Left ventricle myocardium superior (tissue), 1 donor: ENCODE measurements at regions not wholly inside any gene's neighbourhood (a gene's known extent, or its start where the extent isn't known, plus 50 kb on each side); places are given as distances from the start of the nearest gene placed in this dataset.

ENCODE experiments used
- ATAC-seq: fragments of 200-7000 bp; cut with Tn5 transposase; one replicate; pipeline ENCODE4 v1.9.1; 2020; ENCODE audit warnings: mild to moderate bottlenecking, moderate library complexity
- DNase-seq: peaks from one replicate; pipeline ENCODE4 v3.0.0-alpha.2; 2020
- intact Hi-C: fragments of 100-400 bp; cut with micrococcal nuclease; formaldehyde crosslinking; loops from one replicate; pipeline ENCODE4 v1.11.0; 2022
- donor health status: DM: no; HTN: yes; CAD: no; lungs with severe emphysema.

GRCh38 chrX:149282909-149283308 lies 222.2 kb downstream of the IDS start:
- intact Hi-C loops: no loop called here
- ATAC-seq (no peak), DNase-seq (no peak)

- intact Hi-C loops: no loop called here
- ATAC-seq: no peak
- DNase-seq: no peak
Observed at GRCh38 chrX:149280011-149280410, 225.1 kb downstream of the IDS start.

- DNase-seq: no peak
- intact Hi-C loops: no loop called here
- ATAC-seq: no peak
Observed at GRCh38 chrX:149275836-149276235, 229.3 kb downstream of the IDS start.

GRCh38 chrX:149274516-149275105 lies 230.5 kb downstream of the IDS start:
- intact Hi-C loops: no loop called here
- ATAC-seq (no peak), DNase-seq (no peak)

GRCh38 chrX:149272690-149273463 lies 232.2 kb downstream of the IDS start:
- ATAC-seq: no peak
- intact Hi-C loops: no loop called here
- no peak for DNase-seq

GRCh38 chrX:149267878-149268813 lies 237.0 kb downstream of the IDS start:
- DNase-seq: no peak
- no peak for ATAC-seq
- intact Hi-C loops: no loop called here

GRCh38 chrX:149262086-149262485 lies 243.0 kb downstream of the IDS start:
- DNase-seq (no peak), ATAC-seq (no peak)
- intact Hi-C loops: no loop called here

- ATAC-seq (no peak), DNase-seq (no peak)
- intact Hi-C loops: no loop called here
Observed at GRCh38 chrX:149259241-149259640, 245.9 kb downstream of the IDS start.

- DNase-seq (no peak), ATAC-seq (no peak)
- intact Hi-C loops: no loop called here
Observed at GRCh38 chrX:149255860-149256259, 249.2 kb downstream of the IDS start.

GRCh38 chrX:149248073-149248625 lies 257.0 kb downstream of the IDS start:
- ATAC-seq: no peak
- DNase-seq: no peak
- intact Hi-C loops: no loop called here

GRCh38 chrX:149230689-149231088 lies 274.4 kb downstream of the IDS start:
- DNase-seq (no peak), ATAC-seq (no peak)
- intact Hi-C loops: no loop called here

GRCh38 chrX:149223854-149224253 lies 281.3 kb downstream of the IDS start:
- DNase-seq: no peak
- intact Hi-C loops: no loop called here
- ATAC-seq: no peak

- intact Hi-C loops: no loop called here
- DNase-seq (no peak), ATAC-seq (no peak)
Observed at GRCh38 chrX:149222040-149222439, 283.1 kb downstream of the IDS start.

GRCh38 chrX:149221230-149221629 lies 283.9 kb downstream of the IDS start:
- ATAC-seq (no peak), DNase-seq (no peak)
- intact Hi-C loops: no loop called here

- intact Hi-C loops: no loop called here
- ATAC-seq: no peak
- DNase-seq: no peak
Observed at GRCh38 chrX:149213264-149213663, 291.8 kb downstream of the IDS start.

- DNase-seq (no peak), ATAC-seq (no peak)
- intact Hi-C loops: no loop called here
Observed at GRCh38 chrX:149208307-149208706, 296.8 kb downstream of the IDS start.

GRCh38 chrX:149207518-149207917 lies 297.6 kb downstream of the IDS start:
- intact Hi-C loops: no loop called here
- no peak for ATAC-seq
- DNase-seq: no peak

- DNase-seq: no peak
- ATAC-seq: no peak
- intact Hi-C loops: no loop called here
Observed at GRCh38 chrX:149205937-149206336, 299.2 kb downstream of the IDS start.

GRCh38 chrX:149205081-149205480 lies 300.0 kb downstream of the IDS start:
- DNase-seq (no peak), ATAC-seq (no peak)
- intact Hi-C loops: no loop called here

GRCh38 chrX:149199734-149200133 lies 305.4 kb downstream of the IDS start:
- DNase-seq: no peak
- intact Hi-C loops: no loop called here
- ATAC-seq: no peak
